ENCODE measurements at regions not wholly inside any gene's neighbourhood (a gene's known extent, or its start where the extent isn't known, plus 50 kb on each side); places are given as distances from the start of the nearest gene placed in this dataset.

DNA sequence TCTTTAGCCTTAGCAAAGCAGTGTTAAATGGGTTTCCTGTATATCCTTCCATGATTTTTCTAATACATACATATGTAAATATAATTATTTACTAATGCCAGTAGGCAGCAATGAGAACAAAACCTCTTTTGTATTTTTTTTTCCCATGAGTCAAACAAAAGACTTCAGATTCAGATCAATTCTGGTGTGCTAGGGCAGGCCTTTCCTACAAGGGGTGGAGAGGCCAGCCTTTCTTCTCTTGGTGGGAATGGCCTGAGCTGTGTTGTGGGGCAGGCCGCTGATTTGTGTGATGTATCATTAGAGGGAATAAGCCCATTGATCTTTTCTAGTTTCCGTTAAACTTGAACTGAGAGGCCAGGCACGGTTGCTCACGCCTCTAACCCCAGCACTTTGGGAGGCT lies 115.5 kb upstream of the DMRT1 start:
- Histone ChIP-seq H3K79me2 (ENCODE audit: low read depth) (no peaks in the 10 kb centered on the region), H3K4me3 (no peak overlapping the region), H3K27me3 (no peaks in the 10 kb centered on the region), H2AFZ (replicated peaks) (no peak overlapping the region), H3K27ac (no peak overlapping the region), H3K4me2 (no peak overlapping the region), H3K4me1 (no peaks in the 10 kb centered on the region), H4K20me1 (ENCODE audit: low read depth) (no peaks in the 10 kb centered on the region), H3K9me3 (ENCODE audit: low read depth) (no peaks in the 10 kb centered on the region), H3F3A (ENCODE audit: low read depth) (no peaks in the 10 kb centered on the region), H3K36me3 (no peaks in the 10 kb centered on the region), H3K9ac (no peak overlapping the region)
- H3K27me3 Mint-ChIP-seq (ENCODE audit: insufficient read depth, low read depth), result peaks cover 5% of the 10 kb centered on the region
- DNase-seq (ENCODE audit: low spot score), result no peak
- no peak for TF ChIP-seq EZH2 (IDR thresholded peaks at IDR 0.05)
- TF ChIP-seq EZH2phosphoT487 (IDR thresholded peaks at IDR 0.05), result no peak
- TF ChIP-seq, protein P1, sequence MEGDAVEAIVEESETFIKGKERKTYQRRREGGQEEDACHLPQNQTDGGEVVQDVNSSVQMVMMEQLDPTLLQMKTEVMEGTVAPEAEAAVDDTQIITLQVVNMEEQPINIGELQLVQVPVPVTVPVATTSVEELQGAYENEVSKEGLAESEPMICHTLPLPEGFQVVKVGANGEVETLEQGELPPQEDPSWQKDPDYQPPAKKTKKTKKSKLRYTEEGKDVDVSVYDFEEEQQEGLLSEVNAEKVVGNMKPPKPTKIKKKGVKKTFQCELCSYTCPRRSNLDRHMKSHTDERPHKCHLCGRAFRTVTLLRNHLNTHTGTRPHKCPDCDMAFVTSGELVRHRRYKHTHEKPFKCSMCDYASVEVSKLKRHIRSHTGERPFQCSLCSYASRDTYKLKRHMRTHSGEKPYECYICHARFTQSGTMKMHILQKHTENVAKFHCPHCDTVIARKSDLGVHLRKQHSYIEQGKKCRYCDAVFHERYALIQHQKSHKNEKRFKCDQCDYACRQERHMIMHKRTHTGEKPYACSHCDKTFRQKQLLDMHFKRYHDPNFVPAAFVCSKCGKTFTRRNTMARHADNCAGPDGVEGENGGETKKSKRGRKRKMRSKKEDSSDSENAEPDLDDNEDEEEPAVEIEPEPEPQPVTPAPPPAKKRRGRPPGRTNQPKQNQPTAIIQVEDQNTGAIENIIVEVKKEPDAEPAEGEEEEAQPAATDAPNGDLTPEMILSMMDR (IDR thresholded peaks at IDR 0.05), result no peak
- peaks cover 9% of the 10 kb centered on the region for H3K36me3 Mint-ChIP-seq
- peaks cover 3% of the 10 kb centered on the region for H3K4me1 Mint-ChIP-seq
- H3K27ac Mint-ChIP-seq, result no peak overlapping the region
- H3K9me3 Mint-ChIP-seq, result no peaks in the 10 kb centered on the region
- H3K4me3 Mint-ChIP-seq, result no peak overlapping the region

- Histone ChIP-seq H3K36me3 (no peaks in the 10 kb centered on the region), H3K79me2 (ENCODE audit: low read depth) (no peaks in the 10 kb centered on the region), H3K4me3 (no peak overlapping the region), H3K4me2 (no peak overlapping the region), H2AFZ (replicated peaks) (no peak overlapping the region), H4K20me1 (ENCODE audit: low read depth) (no peaks in the 10 kb centered on the region), H3K9me3 (ENCODE audit: low read depth) (no peaks in the 10 kb centered on the region), H3F3A (ENCODE audit: low read depth) (no peaks in the 10 kb centered on the region), H3K27me3 (no peaks in the 10 kb centered on the region), H3K9ac (no peak overlapping the region), H3K4me1 (no peaks in the 10 kb centered on the region), H3K27ac (no peak overlapping the region)
- H3K27ac Mint-ChIP-seq, result no peak overlapping the region
- peaks cover 2% of the 10 kb centered on the region for H3K27me3 Mint-ChIP-seq (ENCODE audit: insufficient read depth, low read depth)
- H3K4me3 Mint-ChIP-seq, result no peak overlapping the region
- no peak for DNase-seq (ENCODE audit: low spot score)
- TF ChIP-seq EZH2phosphoT487 (IDR thresholded peaks at IDR 0.05) (no peak), EZH2 (IDR thresholded peaks at IDR 0.05) (no peak)
- TF ChIP-seq, protein P1 (IDR thresholded peaks at IDR 0.05), result no peak
- peaks cover 3% of the 10 kb centered on the region for H3K4me1 Mint-ChIP-seq
- H3K36me3 Mint-ChIP-seq, result peaks cover 17% of the 10 kb centered on the region
- H3K9me3 Mint-ChIP-seq, result no peaks in the 10 kb centered on the region
These were observed 113.7 kb upstream of the DMRT1 start for GRCh38 chr9:727767-728166.

DNA sequence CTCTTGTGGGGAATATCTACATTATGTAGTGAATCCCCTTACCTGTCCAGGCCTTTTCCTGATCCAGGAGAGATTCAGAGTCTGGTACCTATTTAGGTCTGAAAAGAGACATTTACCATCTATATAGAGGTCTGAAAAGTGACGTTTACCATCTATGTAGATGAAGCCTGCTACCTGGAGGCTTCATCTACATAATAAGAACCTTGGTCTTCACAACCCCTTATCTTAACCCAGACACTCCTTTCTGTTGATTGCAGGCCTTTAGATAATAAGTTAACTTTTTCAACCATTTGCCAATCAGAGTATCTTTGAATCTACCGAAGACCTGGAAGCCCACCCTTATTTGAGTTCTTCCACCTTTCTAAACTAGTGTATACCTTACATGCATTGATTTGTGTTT lies 113.0 kb upstream of the DMRT1 start:
- Mint-ChIP-seq H3K27me3 (ENCODE audit: insufficient read depth, low read depth) (peaks cover 2% of the 10 kb centered on the region), H3K9me3 (no peaks in the 10 kb centered on the region), H3K4me3 (no peak overlapping the region), H3K36me3 (peaks cover 17% of the 10 kb centered on the region), H3K27ac (no peak overlapping the region), H3K4me1 (peaks cover 3% of the 10 kb centered on the region)
- Histone ChIP-seq H2AFZ (replicated peaks) (no peak overlapping the region), H3K9me3 (ENCODE audit: low read depth) (no peaks in the 10 kb centered on the region), H3F3A (ENCODE audit: low read depth) (no peaks in the 10 kb centered on the region), H3K79me2 (ENCODE audit: low read depth) (no peaks in the 10 kb centered on the region), H3K27ac (no peak overlapping the region), H3K36me3 (no peaks in the 10 kb centered on the region), H3K27me3 (no peaks in the 10 kb centered on the region), H3K4me2 (no peak overlapping the region), H3K4me3 (no peak overlapping the region), H3K4me1 (no peaks in the 10 kb centered on the region), H4K20me1 (ENCODE audit: low read depth) (no peaks in the 10 kb centered on the region), H3K9ac (no peak overlapping the region)
- DNase-seq (ENCODE audit: low spot score), result no peak
- TF ChIP-seq, protein P1 (IDR thresholded peaks at IDR 0.05), result no peak
- TF ChIP-seq EZH2phosphoT487 (IDR thresholded peaks at IDR 0.05), result no peak
- TF ChIP-seq EZH2 (IDR thresholded peaks at IDR 0.05), result no peak
